DMS53 (cell line): ENCODE measurements at regions not wholly inside any gene's neighbourhood (a gene's known extent, or its start where the extent isn't known, plus 50 kb on each side); places are given as distances from the start of the nearest gene placed in this dataset.
A peak's percentile ranks its signal among the peaks of the same experiment; 100 is the strongest.
"Not testable (repeated sequence)": the region's sequence is repeated elsewhere in the genome, so short reads cannot be mapped to it uniquely, and the experiment has no call there.

Experiments
- DNase-seq: peaks from one replicate; lab custom pipeline; 2025; lab: John Stamatoyannopoulos, UW

DNA sequence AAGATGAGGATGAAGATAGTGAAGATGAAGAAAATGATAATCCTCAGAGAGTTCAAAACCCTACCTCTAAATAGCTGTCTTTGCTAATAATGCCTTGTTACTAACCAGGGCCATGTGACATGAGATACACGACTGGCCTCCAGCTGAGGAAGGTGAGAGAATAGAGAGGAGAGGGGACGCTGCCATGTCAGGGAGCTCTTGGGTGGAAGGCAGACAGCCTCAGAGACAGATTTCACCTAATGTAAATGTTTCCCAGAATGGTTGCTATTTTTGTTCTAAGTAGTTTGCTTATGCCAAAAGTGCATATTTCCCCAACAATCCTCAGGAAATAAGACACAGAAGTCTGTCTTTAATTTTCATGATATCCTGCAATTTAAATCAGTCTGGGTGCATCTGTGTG, 138.4 kb downstream of the ELOVL4 start:
- DNase-seq: no peak

DNA sequence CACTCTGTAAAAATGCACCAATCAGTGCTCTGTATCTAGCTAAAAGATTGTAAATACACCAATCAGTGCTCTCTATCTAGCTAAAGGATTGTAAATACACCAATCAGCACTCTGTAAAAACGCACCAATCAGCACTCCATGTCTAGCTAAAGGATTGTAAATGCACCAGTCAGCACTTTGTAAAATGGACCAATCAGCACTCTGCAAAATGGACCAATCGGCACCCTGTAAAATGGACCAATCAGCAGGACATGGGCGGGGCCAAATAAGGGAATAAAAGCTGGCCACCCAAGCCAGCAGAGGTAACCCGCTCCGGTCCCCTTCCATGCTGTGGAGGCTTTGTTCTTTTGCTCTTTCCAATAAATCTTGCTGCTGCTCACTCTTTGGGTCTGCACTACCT, 140.7 kb downstream of the ELOVL4 start:
- DNase-seq: not testable (repeated sequence)

DNA sequence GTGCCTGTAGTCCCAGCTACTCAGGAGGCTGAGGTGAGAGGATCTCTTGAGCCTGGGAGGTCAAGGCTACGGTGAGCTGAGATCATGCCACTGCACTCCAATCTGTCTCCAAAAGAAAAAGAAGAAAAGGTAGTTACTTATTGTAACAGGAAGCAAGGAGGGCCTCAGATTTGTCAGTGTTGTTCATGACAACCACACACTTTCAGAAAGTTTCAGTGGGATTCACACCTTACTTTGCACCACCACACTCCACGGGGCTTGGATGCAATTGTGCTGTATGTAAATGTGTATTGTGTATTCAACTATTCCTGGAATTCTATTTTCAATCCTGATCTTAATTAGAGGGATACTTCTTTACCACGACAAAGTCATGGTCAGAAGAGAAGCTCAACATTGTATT, 142.6 kb downstream of the ELOVL4 start:
- no peak for DNase-seq

DNA sequence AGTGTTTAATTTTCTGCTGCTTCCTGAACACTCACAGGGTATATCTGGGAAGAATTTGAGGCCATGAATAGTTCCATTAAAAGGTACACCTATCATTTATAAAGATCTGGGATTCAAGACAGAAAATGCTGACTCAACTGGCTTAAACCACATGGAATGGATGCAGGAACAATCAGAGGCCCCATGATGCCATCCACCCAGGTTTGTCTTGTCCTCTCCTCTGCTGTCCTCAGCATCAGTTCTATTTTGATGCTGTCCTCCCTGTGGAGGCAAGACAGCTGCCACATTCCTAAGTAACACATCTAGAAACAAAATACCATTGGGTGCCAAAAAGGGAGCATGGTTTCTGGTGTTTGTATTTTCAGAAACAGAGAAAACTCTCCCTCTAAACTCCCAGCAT, 143.4 kb downstream of the ELOVL4 start:
- DNase-seq: no peak

DNA sequence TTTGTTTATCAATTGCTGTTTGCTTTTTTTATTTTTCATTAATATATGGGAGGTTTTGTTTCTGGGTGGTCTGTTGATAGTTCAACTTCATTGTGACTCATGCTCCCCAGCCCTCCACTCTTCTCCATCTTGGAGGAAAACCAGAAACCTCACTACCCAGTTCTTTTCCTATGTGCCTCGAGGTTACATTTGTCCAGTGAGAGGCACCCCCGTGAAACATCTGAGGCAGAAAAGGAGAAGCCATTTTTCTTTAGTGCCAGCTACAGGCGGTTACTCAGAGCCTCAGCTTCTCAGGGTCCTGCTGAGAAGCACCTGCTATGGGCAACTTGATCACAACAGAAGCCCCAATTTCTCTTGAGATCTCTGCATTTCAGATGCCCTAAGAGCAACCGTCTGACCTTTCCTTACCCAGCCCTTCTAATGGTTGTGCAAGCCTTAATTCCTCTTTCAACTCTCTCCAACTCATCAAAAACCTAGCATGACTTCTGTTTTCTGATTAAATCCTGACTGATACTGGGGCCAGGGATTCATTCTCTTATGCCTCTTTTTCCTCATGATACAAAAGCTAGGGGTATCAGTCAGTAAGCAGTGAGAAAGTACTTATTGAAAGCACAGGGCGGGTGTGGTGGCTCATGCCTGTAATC, 144.6 kb downstream of the ELOVL4 start:
- DNase-seq: no peak

DNA sequence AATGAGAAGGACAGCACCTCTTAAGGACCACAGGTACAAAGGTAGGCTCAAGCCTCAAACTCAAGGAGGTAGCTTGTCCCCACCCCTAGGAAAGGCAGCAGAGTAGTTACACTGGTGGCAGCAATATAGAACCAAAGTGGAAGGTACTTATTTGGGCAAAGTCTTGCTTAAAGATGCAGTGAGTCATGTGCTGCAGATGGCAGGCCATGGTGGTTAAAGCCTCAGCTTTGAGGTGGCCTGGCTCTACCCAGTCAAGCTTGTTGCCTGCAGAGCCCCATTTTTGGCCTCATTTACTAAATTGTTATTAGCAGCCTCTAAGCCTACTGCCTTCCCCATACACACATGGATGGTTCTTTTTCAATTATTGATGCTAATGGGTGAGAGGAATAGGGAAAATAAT, 146.0 kb downstream of the ELOVL4 start:
- DNase-seq: no peak

DNA sequence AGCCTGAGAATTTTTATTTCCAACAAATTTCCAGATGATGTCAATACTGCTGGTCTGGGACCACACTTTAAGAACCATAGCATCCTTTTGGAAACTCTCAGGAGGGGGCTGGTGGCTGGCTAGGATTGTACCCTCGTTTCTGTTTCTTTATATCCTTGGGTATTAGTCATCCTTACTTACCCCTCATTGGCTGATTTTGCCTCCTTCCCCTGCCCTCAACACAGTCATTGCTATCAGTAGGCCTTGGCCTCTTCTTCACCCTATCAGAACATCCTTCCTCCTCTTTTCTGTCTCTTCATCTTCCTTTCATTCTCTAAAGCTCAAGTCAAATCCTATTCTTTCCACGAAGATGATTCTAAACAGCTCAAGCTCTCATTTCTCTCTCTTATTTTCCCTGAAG, 148.5 kb downstream of the ELOVL4 start:
- DNase-seq: no peak

DNA sequence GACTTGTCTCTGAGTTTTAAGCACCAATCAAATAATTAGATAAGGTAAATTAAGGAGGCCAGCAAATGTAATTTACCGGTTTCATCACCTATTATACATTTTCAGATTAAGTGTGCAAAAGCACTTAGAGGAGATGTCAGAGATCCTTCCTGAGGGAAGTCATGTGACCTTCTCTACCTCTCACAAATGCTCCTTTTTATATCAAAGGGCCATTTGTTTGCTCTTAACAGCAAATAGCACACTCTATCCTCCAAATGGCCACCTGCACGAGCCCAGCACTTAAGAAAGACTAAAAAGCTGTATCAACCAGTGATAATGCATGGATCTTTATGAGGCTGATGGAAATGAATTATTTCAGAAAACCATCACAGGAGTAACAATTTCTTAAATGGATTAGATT, 149.4 kb downstream of the ELOVL4 start:
- DNase-seq: peak; percentile 53

DNA sequence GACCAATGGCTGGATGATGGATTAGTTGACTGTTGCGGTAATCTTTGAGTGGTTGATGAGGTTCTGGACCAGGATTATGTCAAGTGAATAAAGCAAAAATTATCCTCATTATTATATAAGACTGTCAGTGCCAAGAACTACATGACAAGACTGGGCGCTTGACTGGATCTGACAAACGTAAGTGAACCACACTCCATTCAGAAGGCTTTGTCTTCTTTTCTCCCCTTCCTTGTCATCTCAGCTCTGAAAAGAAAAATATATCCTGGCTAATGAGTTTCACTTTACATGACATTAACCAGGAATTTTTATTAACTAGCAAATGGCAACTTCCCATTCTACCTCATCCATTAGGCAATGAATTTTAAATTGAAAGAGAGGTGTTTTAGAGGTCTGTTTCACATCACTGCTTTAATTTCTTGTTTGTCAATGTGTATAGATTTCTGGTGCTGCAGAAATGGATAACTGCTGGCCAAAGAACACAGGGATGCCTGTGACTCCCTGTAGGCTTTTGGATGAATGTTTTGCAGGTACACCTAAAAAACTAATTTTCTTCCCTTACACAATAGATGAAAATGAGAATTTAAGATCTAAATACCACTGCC, 150.1 kb downstream of the ELOVL4 start:
- no peak for DNase-seq

DNA sequence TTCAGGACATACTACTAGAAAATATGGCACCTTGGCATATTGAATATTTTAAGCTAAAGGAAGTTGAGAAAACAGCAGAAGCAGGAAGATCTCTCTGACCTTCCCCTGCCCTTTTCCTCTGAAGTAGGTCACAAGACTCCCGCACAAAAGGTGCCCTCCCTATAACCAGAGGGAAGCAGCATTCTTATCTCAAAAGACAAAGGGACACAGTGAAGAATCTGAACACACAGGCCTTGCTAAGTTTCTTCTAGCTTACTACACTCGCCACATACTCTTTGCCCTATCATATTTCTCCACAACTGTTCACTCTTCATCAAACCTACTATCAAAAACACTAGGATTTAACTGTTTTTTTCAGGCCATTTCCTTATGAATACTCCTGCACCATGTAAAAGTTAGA, 151.2 kb downstream of the ELOVL4 start:
- DNase-seq: no peak

DNA sequence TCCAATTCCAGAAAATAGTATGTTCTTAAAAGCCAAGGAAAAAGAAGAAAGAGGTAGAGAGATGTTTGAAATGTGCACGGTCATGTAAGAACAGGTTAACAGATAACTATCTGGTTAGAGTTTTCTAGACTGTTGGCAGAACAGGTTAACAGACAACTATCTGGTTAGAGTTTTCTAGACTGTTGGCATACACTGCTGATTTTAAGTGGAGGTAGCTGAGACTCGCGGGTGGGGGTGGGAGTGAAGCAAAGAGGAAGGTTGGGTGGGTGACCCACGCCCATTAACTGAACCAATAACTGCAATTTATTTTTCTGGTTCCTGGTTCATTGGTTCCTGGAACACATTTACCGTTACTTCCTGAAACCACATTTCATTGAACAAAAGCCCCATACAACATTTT, 157.5 kb downstream of the ELOVL4 start:
- no peak for DNase-seq

DNA sequence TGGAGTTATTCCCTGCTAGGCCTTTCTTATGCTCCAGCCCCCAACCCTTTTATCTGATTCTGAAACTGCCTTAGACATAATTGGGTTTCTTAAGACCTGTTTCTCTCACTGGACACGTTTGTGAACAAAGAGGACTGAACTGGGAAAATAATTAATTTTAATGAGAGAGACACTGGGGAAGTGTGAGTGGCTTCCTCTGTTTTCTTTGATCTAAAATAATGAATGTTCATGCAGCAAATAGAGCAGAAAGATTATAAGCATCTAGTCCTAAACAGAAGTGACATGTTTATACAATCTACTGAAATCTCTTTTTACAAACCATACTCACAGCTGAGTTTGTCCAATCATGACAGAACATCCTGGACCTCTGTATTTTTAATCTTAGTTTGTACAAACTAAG, 157.6 kb downstream of the SH3BGRL2 start:
- DNase-seq: no peak

DNA sequence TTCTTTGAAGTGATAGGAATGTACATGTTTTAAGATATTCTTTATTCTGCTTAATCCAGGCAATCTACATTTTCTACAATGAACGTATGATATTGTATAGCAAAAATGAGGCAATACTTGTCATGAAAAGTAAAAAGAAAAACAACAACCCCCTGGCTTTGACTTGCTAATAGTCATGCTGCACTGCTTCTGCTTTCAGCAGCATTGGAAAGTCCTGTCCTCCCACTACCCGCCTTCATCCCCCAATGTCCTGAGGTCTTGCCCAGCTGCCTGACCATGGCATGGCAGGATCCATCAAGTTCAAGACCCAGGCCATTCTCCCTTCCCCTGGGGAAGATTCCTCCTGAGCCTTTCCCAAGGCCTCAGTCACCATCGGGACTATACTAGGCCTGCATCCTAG, 156.5 kb downstream of the SH3BGRL2 start:
- DNase-seq: no peak

DNA sequence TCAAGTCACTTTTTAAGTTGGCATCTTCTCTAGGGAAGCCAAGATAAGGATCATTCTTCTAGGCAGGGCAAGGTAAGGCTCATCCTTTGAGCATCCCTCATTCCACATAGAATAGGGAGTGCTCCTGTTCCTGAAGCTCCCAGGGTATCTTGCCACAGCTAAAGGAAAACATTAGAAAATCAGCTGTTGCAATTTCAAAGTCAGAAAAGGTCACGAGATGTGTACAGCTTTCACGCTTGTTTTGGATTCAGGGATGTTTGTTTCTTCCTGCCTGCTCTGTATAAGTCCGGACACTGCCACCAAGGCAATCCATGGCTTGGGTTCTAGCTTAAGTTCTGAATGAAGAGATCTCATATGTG, 153.2 kb downstream of the SH3BGRL2 start:
- no peak for DNase-seq

DNA sequence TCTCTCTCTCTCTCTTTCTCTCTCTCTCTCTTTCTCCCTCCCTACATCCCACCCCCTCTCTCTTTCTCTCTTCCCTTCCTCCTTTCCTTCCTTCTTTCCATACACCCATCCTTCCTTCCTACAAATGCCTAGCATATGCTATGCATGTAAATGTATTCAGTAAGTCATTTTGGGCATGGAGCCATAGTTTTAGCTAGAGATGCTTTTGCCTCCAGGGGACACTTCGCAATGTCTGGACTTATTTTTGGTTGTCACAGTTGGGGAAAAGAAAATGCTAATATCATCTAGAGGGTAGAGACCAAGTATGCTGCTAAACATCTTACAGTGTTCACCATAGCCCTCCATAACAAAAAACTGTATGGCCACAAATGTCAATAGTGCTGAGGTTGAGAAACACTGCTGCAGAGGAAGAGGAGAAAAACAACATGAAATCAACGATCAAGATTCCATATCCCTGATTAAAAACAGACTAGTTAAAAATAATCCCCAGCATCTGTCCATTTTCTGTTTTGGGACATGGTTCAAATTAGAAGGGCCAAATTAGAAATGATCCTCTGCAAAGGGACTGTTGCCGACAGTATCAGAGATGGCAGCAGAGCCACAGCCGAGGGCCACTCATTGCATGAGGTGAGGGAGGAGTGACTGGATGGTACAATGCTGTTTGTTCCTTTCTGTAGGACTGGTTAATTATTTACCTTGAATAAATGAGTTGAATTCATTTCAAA, 152.7 kb downstream of the SH3BGRL2 start:
- peak; percentile 48 for DNase-seq

DNA sequence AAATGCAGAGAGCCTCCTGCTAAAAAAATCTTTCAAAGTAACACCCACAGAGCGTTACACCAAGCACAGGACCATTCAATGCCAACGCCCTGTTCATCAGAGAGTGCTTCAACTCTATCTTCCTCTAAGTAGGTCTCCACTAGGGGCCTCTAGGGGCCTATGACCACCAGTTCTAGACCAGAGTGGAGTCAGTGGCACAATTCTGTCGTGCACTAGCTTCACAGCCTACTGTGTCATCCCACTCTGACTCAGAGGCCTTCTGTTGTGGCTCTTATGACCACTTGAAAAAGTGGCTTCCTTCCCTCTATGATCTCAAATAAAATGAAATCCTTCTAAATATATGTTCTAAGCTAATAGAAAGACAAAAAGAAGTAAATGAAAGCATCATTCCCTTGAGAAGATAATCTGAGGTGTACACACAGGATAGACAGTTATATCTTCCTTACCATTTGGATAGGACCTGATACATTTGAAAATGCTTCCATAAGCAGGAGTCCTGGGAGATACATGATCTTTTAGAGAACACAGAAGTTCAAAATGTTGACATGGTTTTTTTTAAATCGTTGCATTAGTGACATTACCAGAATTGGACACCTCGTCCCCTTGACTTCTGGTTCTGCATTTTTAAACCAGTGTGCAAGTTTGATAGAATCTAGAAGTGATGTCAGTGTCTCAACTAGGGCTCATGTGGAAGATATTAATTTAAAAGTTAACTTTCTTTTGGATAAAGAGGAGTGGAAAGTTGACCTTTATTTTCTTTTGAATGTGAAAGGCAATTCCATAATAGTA, 151.9 kb downstream of the SH3BGRL2 start:
- DNase-seq: no peak

DNA sequence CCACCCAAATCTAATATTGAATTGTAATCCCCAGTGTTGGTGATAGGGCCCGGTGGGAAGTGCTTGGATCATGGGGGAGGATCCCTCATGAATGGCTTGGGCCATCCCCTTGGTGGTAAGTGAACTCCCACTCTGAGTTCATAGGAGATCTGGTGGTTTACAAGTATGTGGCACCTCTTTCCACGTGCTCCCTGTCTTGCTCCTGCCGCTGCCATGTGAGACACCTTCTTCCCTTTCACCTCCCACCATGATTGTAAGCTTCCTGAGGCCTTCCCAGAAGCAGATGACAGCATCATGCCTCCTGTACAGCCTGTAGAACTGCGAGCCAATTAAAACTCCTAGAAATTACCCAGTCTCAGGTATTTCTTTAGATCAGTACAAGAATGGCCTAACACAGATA, 150.8 kb downstream of the SH3BGRL2 start:
- no peak for DNase-seq

DNA sequence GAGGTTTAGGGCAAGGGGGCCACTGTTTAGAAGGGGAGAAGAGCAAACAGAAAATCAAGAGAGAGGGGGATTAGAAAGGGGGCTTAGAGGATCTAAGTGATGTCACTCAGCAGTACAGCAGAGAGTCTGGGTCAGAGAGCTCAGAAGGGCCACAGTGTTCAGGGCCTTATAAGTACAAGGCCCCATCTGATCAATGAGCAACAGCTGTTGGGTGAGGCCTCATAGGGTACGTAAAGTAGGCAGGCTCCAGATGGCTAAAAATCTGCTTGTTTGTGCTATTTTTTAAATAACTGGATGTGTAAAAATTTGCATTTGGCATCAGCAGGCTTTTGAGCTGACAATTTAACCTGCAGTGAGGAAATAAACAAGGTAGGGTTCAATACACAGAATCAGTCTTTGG, 149.8 kb downstream of the SH3BGRL2 start:
- DNase-seq: no peak

DNA sequence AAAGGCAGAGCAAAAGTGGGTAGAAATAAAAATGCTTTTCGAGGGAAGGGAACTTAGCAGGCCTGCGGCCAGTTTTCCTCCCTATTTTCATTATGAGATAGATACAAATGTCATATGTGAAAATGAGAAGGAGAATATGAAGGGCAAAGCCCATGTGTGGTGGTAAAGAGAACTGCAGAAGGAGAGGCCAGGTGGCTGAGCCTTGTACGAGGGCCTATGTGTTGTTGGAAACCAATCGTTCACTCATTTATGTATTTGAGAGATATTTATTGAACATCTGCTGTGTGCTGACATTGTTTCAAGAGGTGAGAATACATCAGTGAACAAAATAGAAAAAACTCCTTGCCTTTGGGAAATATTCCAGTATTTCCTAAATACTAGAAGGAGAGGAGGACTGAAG, 147.7 kb downstream of the SH3BGRL2 start:
- DNase-seq: peak; percentile 36

DNA sequence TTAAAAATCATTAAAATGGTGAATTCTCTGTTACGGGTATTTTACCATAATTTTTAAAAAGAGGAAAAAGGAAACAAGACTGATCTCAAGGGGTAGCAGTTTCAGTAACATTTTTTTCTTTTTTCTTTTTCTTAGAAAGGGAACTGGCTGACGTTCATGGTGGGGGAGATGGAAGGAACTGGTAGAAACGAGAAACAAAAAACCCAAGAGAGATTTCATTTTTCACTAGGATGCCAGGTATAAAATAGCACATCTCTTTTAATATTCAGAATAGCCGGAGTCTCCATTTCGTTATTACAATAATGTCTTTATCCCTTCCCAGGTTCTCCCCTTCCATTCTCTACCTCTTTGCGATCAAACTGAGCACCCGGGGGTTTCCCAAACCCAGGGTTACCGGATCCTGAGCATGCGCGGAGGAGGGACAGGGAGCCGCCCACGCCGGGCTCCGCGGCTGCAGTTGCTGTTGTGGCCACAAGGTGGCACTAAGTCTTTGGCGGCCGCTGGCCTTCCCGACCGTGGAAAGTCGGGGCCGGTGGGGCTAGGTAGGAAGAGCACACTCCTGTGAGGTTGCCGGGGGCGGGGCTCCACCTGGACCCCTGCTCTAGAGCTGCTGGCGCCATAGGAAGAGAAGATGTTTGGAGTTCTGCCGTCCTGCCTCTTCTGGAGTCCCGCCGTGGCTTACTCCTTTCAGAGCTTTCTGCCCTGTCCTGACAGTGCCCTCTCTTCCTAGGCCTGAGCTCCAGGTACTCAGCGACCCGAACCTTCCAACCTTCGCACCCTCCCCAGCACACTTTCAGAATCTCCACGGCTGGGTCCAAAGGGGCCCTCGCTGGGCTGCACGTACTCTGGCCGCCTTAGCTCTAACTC, 146.8 kb downstream of the SH3BGRL2 start:
- DNase-seq: peak; percentile 83

DNA sequence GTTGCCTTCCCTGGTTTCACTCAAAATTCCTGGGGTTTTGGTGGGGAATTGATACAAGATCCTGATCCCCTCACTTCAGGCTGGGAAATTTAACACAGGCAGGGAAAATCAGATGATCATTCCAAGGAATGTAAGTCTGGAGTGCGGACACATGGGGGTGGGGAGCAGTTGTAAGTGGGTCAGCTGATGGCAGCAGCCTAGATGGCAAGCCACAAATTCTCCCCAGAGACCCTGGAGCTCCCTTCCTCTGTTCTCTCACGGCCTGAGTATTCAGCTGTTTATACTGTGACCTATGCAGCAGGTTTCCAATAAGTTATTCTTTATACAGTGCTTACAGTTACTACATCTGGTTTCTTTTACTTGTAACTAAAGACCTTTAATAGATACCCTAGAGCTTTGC, 144.9 kb downstream of the SH3BGRL2 start:
- DNase-seq: no peak

DNA sequence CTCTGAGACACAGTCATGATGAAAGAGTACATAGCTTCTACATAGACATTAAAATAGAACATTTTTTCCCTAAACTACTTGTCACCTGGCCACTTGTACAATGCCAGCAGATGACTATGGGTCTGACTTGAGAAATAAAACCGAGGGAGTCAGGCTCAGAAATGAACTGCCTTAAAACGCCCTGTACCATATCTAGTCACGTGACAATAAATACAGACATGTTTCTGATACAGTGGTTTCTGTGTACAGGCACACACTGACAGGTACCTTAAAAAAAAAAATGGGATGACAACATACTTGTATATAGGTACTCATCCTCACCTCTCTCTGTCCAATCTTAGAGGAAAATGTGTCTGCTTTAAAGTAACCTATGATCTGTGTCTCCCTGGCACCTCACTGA, 144.1 kb downstream of the SH3BGRL2 start:
- DNase-seq: no peak
